ENCODE measurements at regions not wholly inside any gene's neighbourhood (a gene's known extent, or its start where the extent isn't known, plus 50 kb on each side); places are given as distances from the start of the nearest gene placed in this dataset.
"Not testable (repeated sequence)": the region's sequence is repeated elsewhere in the genome, so short reads cannot be mapped to it uniquely, and the experiment has no call there.

- TF ChIP-seq, protein P1, sequence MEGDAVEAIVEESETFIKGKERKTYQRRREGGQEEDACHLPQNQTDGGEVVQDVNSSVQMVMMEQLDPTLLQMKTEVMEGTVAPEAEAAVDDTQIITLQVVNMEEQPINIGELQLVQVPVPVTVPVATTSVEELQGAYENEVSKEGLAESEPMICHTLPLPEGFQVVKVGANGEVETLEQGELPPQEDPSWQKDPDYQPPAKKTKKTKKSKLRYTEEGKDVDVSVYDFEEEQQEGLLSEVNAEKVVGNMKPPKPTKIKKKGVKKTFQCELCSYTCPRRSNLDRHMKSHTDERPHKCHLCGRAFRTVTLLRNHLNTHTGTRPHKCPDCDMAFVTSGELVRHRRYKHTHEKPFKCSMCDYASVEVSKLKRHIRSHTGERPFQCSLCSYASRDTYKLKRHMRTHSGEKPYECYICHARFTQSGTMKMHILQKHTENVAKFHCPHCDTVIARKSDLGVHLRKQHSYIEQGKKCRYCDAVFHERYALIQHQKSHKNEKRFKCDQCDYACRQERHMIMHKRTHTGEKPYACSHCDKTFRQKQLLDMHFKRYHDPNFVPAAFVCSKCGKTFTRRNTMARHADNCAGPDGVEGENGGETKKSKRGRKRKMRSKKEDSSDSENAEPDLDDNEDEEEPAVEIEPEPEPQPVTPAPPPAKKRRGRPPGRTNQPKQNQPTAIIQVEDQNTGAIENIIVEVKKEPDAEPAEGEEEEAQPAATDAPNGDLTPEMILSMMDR (IDR thresholded peaks at IDR 0.05): not testable (repeated sequence)
- not testable (repeated sequence) for TF ChIP-seq POLR2AphosphoS5, POLR2A (IDR thresholded peaks at IDR 0.05)
Observed at GRCh38 chr17:77629284-77629683, 329.2 kb upstream of the TNRC6C start.

Measured in transverse colon (tissue), 4 donors.